Transverse colon (tissue), 4 donors: ENCODE measurements at regions not wholly inside any gene's neighbourhood (a gene's known extent, or its start where the extent isn't known, plus 50 kb on each side); places are given as distances from the start of the nearest gene placed in this dataset.

Experiments
- DNase-seq: peaks from one replicate; pipeline ENCODE4 v3.0.0-alpha.2; 2019
- H3K27ac ChIP-seq, 4 donors: fragments of 200-600 bp; sonication (generic); 2 replicates each; pipeline ENCODE4 v1.5.1; 2016 to 2018; ENCODE audit warnings: inconsistent platforms in 4 of 4
- H3K27me3 ChIP-seq: fragments of 200-600 bp; sonication (generic); 2 replicates; pipeline ENCODE4 v1.5.1; 2017; ENCODE audit warnings: inconsistent platforms
- H3K36me3 ChIP-seq, 4 donors: fragments of 200-600 bp; sonication (generic); 2 replicates each; pipeline ENCODE4 v1.5.1; 2017 to 2019; ENCODE audit warnings: inconsistent platforms in 4 of 4
- H3K4me1 ChIP-seq, 4 donors: fragments of 200-600 bp; sonication (generic); 2 replicates each; pipeline ENCODE4 v1.5.1; 2017 to 2020; ENCODE audit warnings: inconsistent platforms in 4 of 4
- H3K4me3 ChIP-seq, 4 donors: fragments of 200-600 bp; sonication (generic); 1 replicate in 1 of 4; 2 replicates in 3 of 4; pipeline versions ENCODE4 v1.5.1 to v1.6.1; 2017 to 2019; ENCODE audit warnings: inconsistent platforms in 4 of 4
- H3K9me3 ChIP-seq, 2 donors: fragments of 200-600 bp; sonication (generic); 2 replicates each; pipeline ENCODE4 v1.5.1; 2017 to 2019; ENCODE audit warnings: inconsistent platforms in 2 of 2
- CTCF ChIP-seq, 5 experiments: fragments of 200-600 bp in 3 of 5; fragments of 450-650 bp in 2 of 5; sonication (generic) in 3 of 5; IDR thresholded peaks; 1 replicate in 2 of 5; 2 replicates in 3 of 5; pipeline ENCODE4 v1.5.1; 2016 to 2017; ENCODE audit warnings: antibody characterized with exemption in 5 of 5, inconsistent platforms in 3 of 5, mild to moderate bottlenecking in 2 of 5, moderate library complexity in 1 of 5
- EP300 ChIP-seq: sonication (generic); formaldehyde crosslinking; IDR thresholded peaks from one replicate; pipeline ENCODE4 v1.6.1; 2017; ENCODE audit warnings: antibody characterized with exemption, low read depth
- POLR2A ChIP-seq: fragments of 450-650 bp; IDR thresholded peaks from one replicate; pipeline ENCODE4 v1.6.1; 2016; ENCODE audit warnings: antibody characterized with exemption, mild to moderate bottlenecking, moderate library complexity
- POLR2AphosphoS5 ChIP-seq, 3 donors: sonication (generic); formaldehyde crosslinking; IDR thresholded peaks; one replicate each; pipeline ENCODE4 v1.6.1; 2016; ENCODE audit warnings: antibody characterized with exemption in 3 of 3
- WGBS, 2 donors: methylation state at CpG; one replicate each; pipeline ENCODE4 v1.1.5; 2018; ENCODE audit warnings: low coverage in 1 of 2; 5-methylcytosine and 5-hydroxymethylcytosine counted together
- in situ Hi-C, 4 donors: fragments of 200-750 bp; cut with MboI; loops; one replicate each; pipeline versions ENCODE4 v1.15.0 to v1.15.1; 2017; ENCODE audit warnings: low sequenced_read_pairs in 3 of 4, low pct_ligation_motif_present in 1 of 4, low pct_unique_long_range_greater_than_20kb in 1 of 4
- intact Hi-C: fragments of 100-400 bp; cut with DNase I; formaldehyde crosslinking; loops from one replicate; pipeline ENCODE4 v1.15.1; 2023; ENCODE audit warnings: low total_unique reads

- no peak overlapping the region for H3K4me3 ChIP-seq
- DNase-seq, result no peak
- H3K9me3 ChIP-seq, result no peaks in the 10 kb centered on the region
- H3K27ac ChIP-seq, result no peak overlapping the region
- no peaks in the 10 kb centered on the region for H3K36me3 ChIP-seq
- H3K27me3 ChIP-seq, result no peaks in the 10 kb centered on the region
- no peaks in the 10 kb centered on the region for H3K4me1 ChIP-seq
- in situ Hi-C loops, result no loop called here
- intact Hi-C loops, result no loop called here
- no peak for TF ChIP-seq POLR2AphosphoS5 (IDR thresholded peaks at IDR 0.05)
- TF ChIP-seq EP300, result no peak
- no peak for TF ChIP-seq CTCF (IDR thresholded peaks at IDR 0.05)
- TF ChIP-seq POLR2A, result no peak
- whole genome bisulfite sequencing, 2 donors, result 68 to 79% methylated on average over 2 of the region's 2 CpGs
Measured at GRCh38 chr11:107151158-107151557, 132.9 kb upstream of the GUCY1A2 start.

- no peak overlapping the region for H3K4me3 ChIP-seq
- intact Hi-C loops, result no loop called here
- no peak for DNase-seq
- no peaks in the 10 kb centered on the region for H3K36me3 ChIP-seq
- no peaks in the 10 kb centered on the region for H3K27me3 ChIP-seq
- 67 to 80% methylated on average over 2 to 3 of the region's 3 CpGs for WGBS, 2 donors
- no peaks in the 10 kb centered on the region for H3K9me3 ChIP-seq
- TF ChIP-seq POLR2A (no peak), POLR2AphosphoS5 (IDR thresholded peaks at IDR 0.05) (no peak), EP300 (no peak), CTCF (IDR thresholded peaks at IDR 0.05) (no peak)
- H3K27ac ChIP-seq, result no peak overlapping the region
- H3K4me1 ChIP-seq, result no peaks in the 10 kb centered on the region
- in situ Hi-C loops, result no loop called here
Measured at GRCh38 chr11:107140983-107141382, 122.7 kb upstream of the GUCY1A2 start.

GRCh38 chr11:107139396-107139795 is 121.1 kb upstream of the GUCY1A2 start:
- no peaks in the 10 kb centered on the region for H3K9me3 ChIP-seq
- H3K4me1 ChIP-seq, result no peaks in the 10 kb centered on the region
- H3K27me3 ChIP-seq, result no peaks in the 10 kb centered on the region
- TF ChIP-seq EP300, result no peak
- TF ChIP-seq CTCF (IDR thresholded peaks at IDR 0.05), result no peak
- no peak for TF ChIP-seq POLR2AphosphoS5 (IDR thresholded peaks at IDR 0.05)
- no peak for TF ChIP-seq POLR2A
- 76 to 89% methylated on average over 2 to 4 of the region's 4 CpGs for WGBS, 2 donors
- no peaks in the 10 kb centered on the region for H3K36me3 ChIP-seq
- intact Hi-C loops (no loop called here), in situ Hi-C loops (no loop called here)
- DNase-seq, result no peak
- no peak overlapping the region for H3K27ac ChIP-seq
- H3K4me3 ChIP-seq, result no peak overlapping the region

- in situ Hi-C loops (no loop called here), intact Hi-C loops (no loop called here)
- TF ChIP-seq CTCF (IDR thresholded peaks at IDR 0.05) (no peak), POLR2AphosphoS5 (IDR thresholded peaks at IDR 0.05) (no peak), POLR2A (no peak), EP300 (no peak)
- Histone ChIP-seq H3K4me3 (no peak overlapping the region), H3K9me3 (no peaks in the 10 kb centered on the region), H3K36me3 (no peaks in the 10 kb centered on the region), H3K4me1 (no peaks in the 10 kb centered on the region), H3K27me3 (no peaks in the 10 kb centered on the region), H3K27ac (no peak overlapping the region)
- 55 to 96% methylated on average over 2 of the region's 2 CpGs for WGBS, 2 donors
- DNase-seq, result no peak
Measured at GRCh38 chr11:107136892-107137291, 118.6 kb upstream of the GUCY1A2 start.
